Astrocyte of the spinal cord (primary cell): ENCODE measurements at regions not wholly inside any gene's neighbourhood (a gene's known extent, or its start where the extent isn't known, plus 50 kb on each side); places are given as distances from the start of the nearest gene placed in this dataset.

Source experiments
- DNase-seq: peaks from one replicate; pipeline ENCODE4 v3.0.0; 2011; ENCODE audit warnings: low read depth, low spot score
- H3K4me3 ChIP-seq: 2 replicates; pipeline ENCODE4 v1.5.1; 2011; ENCODE audit warnings: low read depth, mild to moderate bottlenecking, low read length, moderate library complexity
- CTCF ChIP-seq: IDR thresholded peaks from 2 replicates; pipeline ENCODE4 v1.5.1; 2012; ENCODE audit warnings: low read depth, mild to moderate bottlenecking, low read length, inconsistent platforms
- in situ Hi-C: cut with HindIII; loops from 2 replicates; pipeline ENCODE4 v1.10.0; 2017; ENCODE audit warnings: low sequenced_read_pairs

- in situ Hi-C loops = no loop called here
- no peak for DNase-seq
Observed at GRCh38 chr3:150050510-150050909, 79.8 kb upstream of the PFN2 start.

GRCh38 chr3:150049317-150049716 lies 78.6 kb upstream of the PFN2 start:
- DNase-seq = no peak
- in situ Hi-C loops = no loop called here
- no peak for TF ChIP-seq CTCF
- no peak overlapping the region for H3K4me3 ChIP-seq

More at GRCh38 chr3:150050510-150050909, 79.8 kb upstream of the PFN2 start:
- H3K4me3 ChIP-seq = no peak overlapping the region
- no peak for TF ChIP-seq CTCF

GRCh38 chr3:150041877-150042276 lies 71.2 kb upstream of the PFN2 start:
- no peak for DNase-seq
- in situ Hi-C loops = no loop called here
- no peak for TF ChIP-seq CTCF
- H3K4me3 ChIP-seq = no peak overlapping the region

GRCh38 chr3:150040097-150040496 lies 69.4 kb upstream of the PFN2 start:
- DNase-seq = no peak
- H3K4me3 ChIP-seq = no peak overlapping the region
- in situ Hi-C loops = no loop called here
- no peak for TF ChIP-seq CTCF

GRCh38 chr3:150038830-150039229 lies 68.1 kb upstream of the PFN2 start:
- in situ Hi-C loops = no loop called here
- no peak for TF ChIP-seq CTCF
- no peak overlapping the region for H3K4me3 ChIP-seq
- DNase-seq = no peak

- in situ Hi-C loops = no loop called here
- TF ChIP-seq CTCF = no peak
- H3K4me3 ChIP-seq = no peak overlapping the region
- no peak for DNase-seq
Observed at GRCh38 chr3:150036780-150037179, 66.1 kb upstream of the PFN2 start.

GRCh38 chr3:150035910-150036612 lies 65.4 kb upstream of the PFN2 start:
- no peak for TF ChIP-seq CTCF
- in situ Hi-C loops = no loop called here

More at GRCh38 chr3:150035910-150036612, 65.4 kb upstream of the PFN2 start:
- DNase-seq = no peak
- no peak overlapping the region for H3K4me3 ChIP-seq
